Activated CD8-positive, alpha-beta memory T cell treated with anti-CD3 and anti-CD28 coated beads, Interleukin-2, amount 10 ng/mL, durations not matched to agents 7 days and 5 days (primary cell): ENCODE measurements at regions not wholly inside any gene's neighbourhood (a gene's known extent, or its start where the extent isn't known, plus 50 kb on each side); places are given as distances from the start of the nearest gene placed in this dataset.

Experiments used
- ATAC-seq: fragments of 150-1000 bp; cut with Tn5 transposase; one replicate; pipeline ENCODE4 v1.10.0; 2021; ENCODE audit warnings: moderate library complexity
- CTCF ChIA-PET: fragments of 350-600 bp; sonication (Branson Sonifier 250); formaldehyde crosslinking; loops from one replicate; lab custom pipeline; 2021; ENCODE audit warnings: antibody characterized with exemption; lab: Charles Lee
- DNase-seq: peaks from one replicate; pipeline ENCODE4 v3.0.0-alpha.2; 2020
- H3K27ac Mint-ChIP-seq: one replicate; pipeline ENCODE4 v1.8.0; 2021; ENCODE audit warnings: mild to moderate bottlenecking, mixed read lengths
- H3K27me3 Mint-ChIP-seq: one replicate; pipeline ENCODE4 v1.8.0; 2021; ENCODE audit warnings: mixed read lengths
- H3K36me3 Mint-ChIP-seq: one replicate; pipeline ENCODE4 v1.8.0; 2021; ENCODE audit warnings: mild to moderate bottlenecking, mixed read lengths
- H3K4me1 Mint-ChIP-seq: one replicate; pipeline ENCODE4 v1.8.0; 2021; ENCODE audit warnings: mixed read lengths
- H3K4me3 Mint-ChIP-seq: one replicate; pipeline ENCODE4 v1.8.0; 2021; ENCODE audit warnings: mild to moderate bottlenecking, moderate library complexity, mixed read lengths
- H3K9me3 Mint-ChIP-seq: one replicate; pipeline ENCODE4 v1.8.0; 2022; ENCODE audit warnings: low read depth, mixed read lengths

- H3K4me1 Mint-ChIP-seq: no peaks in the 10 kb centered on the region
- DNase-seq (no peak), ATAC-seq (no peak)
- no peak overlapping the region for H3K4me3 Mint-ChIP-seq
- H3K36me3 Mint-ChIP-seq: no peaks in the 10 kb centered on the region
- H3K9me3 Mint-ChIP-seq: peaks cover under 1% of the 10 kb centered on the region
- no peaks in the 10 kb centered on the region for H3K27me3 Mint-ChIP-seq
- H3K27ac Mint-ChIP-seq: no peak overlapping the region
- CTCF ChIA-PET: no interaction called here
Measured at GRCh38 chr4:164188236-164188635, 565.7 kb upstream of the SMIM31 start.

DNA sequence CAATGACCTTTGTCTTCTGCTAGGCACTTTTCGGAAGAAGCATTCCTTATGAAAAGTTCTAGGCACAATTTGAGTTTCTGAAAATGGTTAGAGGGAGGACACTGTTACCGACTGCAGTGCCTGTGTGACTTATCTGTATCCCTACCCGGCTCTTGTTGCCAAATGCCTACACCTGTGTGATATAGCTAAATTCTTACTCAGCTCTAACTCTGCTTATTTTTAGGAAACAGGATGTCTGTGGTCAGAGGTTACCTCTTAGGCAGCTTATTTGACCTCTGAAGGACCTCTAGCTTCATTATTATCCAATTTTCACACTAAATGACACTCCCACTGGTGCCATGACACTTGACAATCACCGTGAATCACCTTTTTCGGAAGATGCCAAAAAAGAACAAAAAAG is 561.1 kb upstream of the SMIM31 start:
- CTCF ChIA-PET: no interaction called here
- H3K36me3 Mint-ChIP-seq: no peaks in the 10 kb centered on the region
- H3K27me3 Mint-ChIP-seq: no peaks in the 10 kb centered on the region
- H3K9me3 Mint-ChIP-seq: peaks cover 2% of the 10 kb centered on the region
- ATAC-seq (no peak), DNase-seq (no peak)
- H3K4me3 Mint-ChIP-seq: no peak overlapping the region
- no peak overlapping the region for H3K27ac Mint-ChIP-seq
- H3K4me1 Mint-ChIP-seq: no peaks in the 10 kb centered on the region

DNA sequence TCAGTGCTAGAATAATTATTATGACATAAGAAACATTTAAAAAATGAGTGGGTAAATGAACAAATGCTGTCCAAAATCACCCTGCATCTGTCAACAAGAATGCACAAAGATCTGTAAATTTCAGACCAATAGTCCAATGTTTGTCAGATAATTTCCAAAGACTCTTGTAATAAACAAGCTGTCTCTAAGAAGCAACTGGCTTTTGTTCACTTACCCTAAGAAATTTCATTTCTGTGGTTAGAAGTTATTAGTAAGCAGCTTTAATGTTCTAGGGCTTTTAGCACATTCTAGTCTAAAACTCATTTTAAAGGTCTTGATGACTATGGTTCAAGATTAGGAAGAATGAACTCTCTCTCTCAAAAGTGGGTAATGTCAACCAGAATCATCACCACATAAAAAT is 560.3 kb upstream of the SMIM31 start:
- no peaks in the 10 kb centered on the region for H3K27me3 Mint-ChIP-seq
- H3K36me3 Mint-ChIP-seq: no peaks in the 10 kb centered on the region
- CTCF ChIA-PET: no interaction called here
- DNase-seq (no peak), ATAC-seq (no peak)
- H3K27ac Mint-ChIP-seq: no peak overlapping the region
- H3K4me1 Mint-ChIP-seq: no peaks in the 10 kb centered on the region
- peaks cover 5% of the 10 kb centered on the region for H3K9me3 Mint-ChIP-seq
- no peak overlapping the region for H3K4me3 Mint-ChIP-seq

- H3K4me1 Mint-ChIP-seq: no peaks in the 10 kb centered on the region
- H3K4me3 Mint-ChIP-seq: no peak overlapping the region
- no peak for DNase-seq
- no peak for ATAC-seq
- no peaks in the 10 kb centered on the region for H3K36me3 Mint-ChIP-seq
- CTCF ChIA-PET: no interaction called here
- no peaks in the 10 kb centered on the region for H3K27me3 Mint-ChIP-seq
- no peak overlapping the region for H3K27ac Mint-ChIP-seq
- H3K9me3 Mint-ChIP-seq: peaks cover 7% of the 10 kb centered on the region
Measured at GRCh38 chr4:164197556-164197955, 556.4 kb upstream of the SMIM31 start.

GRCh38 chr4:164203476-164203875 is 550.5 kb upstream of the SMIM31 start:
- CTCF ChIA-PET: no interaction called here
- H3K36me3 Mint-ChIP-seq: no peaks in the 10 kb centered on the region
- peaks cover 2% of the 10 kb centered on the region for H3K9me3 Mint-ChIP-seq
- no peak overlapping the region for H3K27ac Mint-ChIP-seq
- H3K4me3 Mint-ChIP-seq: no peak overlapping the region
- no peaks in the 10 kb centered on the region for H3K27me3 Mint-ChIP-seq
- ATAC-seq (no peak), DNase-seq (no peak)
- H3K4me1 Mint-ChIP-seq: no peaks in the 10 kb centered on the region

DNA sequence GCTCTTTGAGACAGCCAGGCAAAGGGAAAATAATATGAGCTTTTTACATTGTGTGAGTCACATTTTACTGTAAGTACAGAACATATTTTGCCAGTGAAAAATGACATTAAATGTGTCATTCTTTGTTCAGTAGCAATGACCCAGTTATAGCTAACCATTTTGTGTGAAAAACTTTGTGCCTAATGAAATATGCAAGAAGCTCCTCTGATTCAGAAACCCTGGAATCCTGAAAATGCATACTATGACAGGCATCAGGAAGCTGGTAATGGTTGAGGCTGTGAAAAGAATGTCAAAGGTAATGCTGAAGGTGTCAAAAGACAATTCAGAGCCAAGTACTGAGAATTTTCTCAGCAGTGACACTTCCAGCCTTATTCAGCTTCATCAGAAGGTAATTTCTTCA is 549.5 kb upstream of the SMIM31 start:
- no peaks in the 10 kb centered on the region for H3K36me3 Mint-ChIP-seq

DNA sequence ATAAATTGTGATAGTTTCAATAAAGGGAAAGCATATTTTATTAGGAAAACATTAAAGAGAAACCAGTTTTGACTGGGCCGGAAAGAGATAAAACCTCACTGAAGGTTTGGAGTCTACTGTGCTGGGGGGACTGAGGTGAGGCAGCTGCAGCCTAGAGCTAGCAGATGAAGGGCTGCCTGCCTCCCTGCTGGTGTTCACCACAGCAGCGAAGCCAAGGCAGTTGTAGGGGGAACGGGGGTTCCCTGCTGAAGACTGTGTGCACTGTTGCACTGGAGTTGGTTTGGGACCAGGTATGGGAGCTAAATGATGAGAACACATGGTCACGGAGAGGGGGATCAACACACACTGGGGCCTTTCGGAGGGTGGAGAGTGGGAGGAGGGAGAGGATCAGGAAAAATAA is 546.5 kb upstream of the SMIM31 start:
- Mint-ChIP-seq H3K36me3 (no peaks in the 10 kb centered on the region), H3K4me1 (no peaks in the 10 kb centered on the region), H3K27ac (no peak overlapping the region), H3K9me3 (no peaks in the 10 kb centered on the region), H3K27me3 (no peaks in the 10 kb centered on the region), H3K4me3 (no peak overlapping the region)
- CTCF ChIA-PET: no interaction called here
- no peak for ATAC-seq
- DNase-seq: no peak

More for the DNA sequence above, 549.5 kb upstream of the SMIM31 start:
- Mint-ChIP-seq H3K27me3 (no peaks in the 10 kb centered on the region), H3K4me1 (no peaks in the 10 kb centered on the region), H3K27ac (no peak overlapping the region), H3K9me3 (peaks cover 2% of the 10 kb centered on the region), H3K4me3 (no peak overlapping the region)
- CTCF ChIA-PET: no interaction called here
- no peak for DNase-seq
- ATAC-seq: no peak

DNA sequence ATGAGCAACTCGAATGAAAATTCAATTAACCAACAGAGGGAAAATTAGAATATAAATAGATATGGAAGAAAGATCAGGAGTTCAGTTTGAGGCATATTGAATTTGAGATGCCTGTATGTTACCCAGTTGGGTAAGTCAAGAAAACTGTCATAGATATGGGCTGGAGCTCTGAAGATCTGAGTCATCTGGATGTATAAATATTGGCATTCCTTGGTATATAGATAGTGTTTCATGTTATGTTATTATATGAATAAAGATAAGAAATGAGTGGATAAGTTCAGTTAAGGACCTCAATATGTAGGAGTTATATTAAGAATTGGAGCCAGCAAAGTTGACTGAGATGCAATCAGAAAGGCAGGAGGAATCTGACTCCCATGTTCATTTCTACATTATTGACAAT is 543.6 kb upstream of the SMIM31 start:
- no peaks in the 10 kb centered on the region for H3K36me3 Mint-ChIP-seq
- ATAC-seq: no peak
- no peak overlapping the region for H3K4me3 Mint-ChIP-seq
- H3K9me3 Mint-ChIP-seq: no peaks in the 10 kb centered on the region
- H3K27ac Mint-ChIP-seq: no peak overlapping the region
- no peaks in the 10 kb centered on the region for H3K27me3 Mint-ChIP-seq
- DNase-seq: no peak
- H3K4me1 Mint-ChIP-seq: no peaks in the 10 kb centered on the region
- CTCF ChIA-PET: no interaction called here

GRCh38 chr4:164212134-164212533 is 541.8 kb upstream of the SMIM31 start:
- Mint-ChIP-seq H3K36me3 (no peaks in the 10 kb centered on the region), H3K4me1 (no peaks in the 10 kb centered on the region), H3K9me3 (no peaks in the 10 kb centered on the region), H3K27ac (no peak overlapping the region), H3K27me3 (no peaks in the 10 kb centered on the region), H3K4me3 (no peak overlapping the region)
- CTCF ChIA-PET: no interaction called here
- ATAC-seq (no peak), DNase-seq (no peak)

DNA sequence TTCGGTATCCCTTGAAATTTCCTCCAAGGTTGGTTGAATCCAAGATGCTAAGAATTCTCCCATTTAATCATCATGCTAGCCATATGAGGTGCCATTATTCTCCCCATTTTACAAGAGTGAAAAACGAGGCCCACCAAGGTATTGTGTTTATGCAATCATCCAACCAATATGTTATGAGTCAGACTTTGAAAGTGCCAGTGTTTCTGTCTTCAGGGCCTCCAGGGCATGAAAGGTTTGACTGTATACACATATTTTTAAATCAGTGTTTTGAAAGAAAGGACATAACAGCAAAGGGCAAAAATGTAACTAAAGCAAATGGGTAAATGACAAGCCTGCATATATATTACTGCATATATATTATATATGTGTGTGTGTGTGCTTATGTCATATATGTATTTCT is 541.2 kb upstream of the SMIM31 start:
- no peak for DNase-seq
- CTCF ChIA-PET: no interaction called here

GRCh38 chr4:164215113-164215741 is 538.7 kb upstream of the SMIM31 start:
- H3K4me1 Mint-ChIP-seq: no peaks in the 10 kb centered on the region
- H3K4me3 Mint-ChIP-seq: no peak overlapping the region
- no peaks in the 10 kb centered on the region for H3K27me3 Mint-ChIP-seq
- DNase-seq (no peak), ATAC-seq (no peak)
- H3K9me3 Mint-ChIP-seq: peaks cover 2% of the 10 kb centered on the region
- CTCF ChIA-PET: no interaction called here
- no peak overlapping the region for H3K27ac Mint-ChIP-seq
- no peaks in the 10 kb centered on the region for H3K36me3 Mint-ChIP-seq

More for the DNA sequence above, 541.2 kb upstream of the SMIM31 start:
- Mint-ChIP-seq H3K36me3 (no peaks in the 10 kb centered on the region), H3K4me3 (no peak overlapping the region), H3K27me3 (no peaks in the 10 kb centered on the region), H3K27ac (no peak overlapping the region), H3K4me1 (no peaks in the 10 kb centered on the region), H3K9me3 (no peaks in the 10 kb centered on the region)
- no peak for ATAC-seq

DNA sequence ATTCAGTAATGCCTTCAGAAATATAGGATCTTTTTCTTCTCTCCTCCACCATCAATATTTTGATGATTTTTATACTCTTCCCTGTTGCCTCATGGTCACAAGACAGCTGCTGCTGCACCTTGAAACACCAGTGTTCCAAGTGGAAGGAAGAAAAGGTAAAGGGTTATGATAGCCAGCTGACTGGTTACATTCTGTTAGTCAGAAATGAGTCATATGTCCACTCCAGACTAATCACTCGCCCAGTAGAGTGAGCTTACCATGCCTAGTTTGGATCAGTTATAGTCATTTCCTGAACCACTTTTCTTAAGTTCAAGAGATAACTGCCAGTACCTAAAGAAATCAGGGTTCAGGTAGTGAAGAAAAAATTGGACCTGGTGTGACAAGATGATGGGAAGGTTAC is 532.3 kb upstream of the SMIM31 start:
- no peaks in the 10 kb centered on the region for H3K27me3 Mint-ChIP-seq

GRCh38 chr4:164224871-164225270 is 529.1 kb upstream of the SMIM31 start:
- no peaks in the 10 kb centered on the region for H3K4me1 Mint-ChIP-seq
- H3K9me3 Mint-ChIP-seq: no peaks in the 10 kb centered on the region
- ATAC-seq: no peak
- CTCF ChIA-PET: no interaction called here
- no peak overlapping the region for H3K27ac Mint-ChIP-seq
- no peak overlapping the region for H3K4me3 Mint-ChIP-seq
- DNase-seq: no peak
- no peaks in the 10 kb centered on the region for H3K36me3 Mint-ChIP-seq
- no peaks in the 10 kb centered on the region for H3K27me3 Mint-ChIP-seq

More for the DNA sequence above, 532.3 kb upstream of the SMIM31 start:
- DNase-seq (no peak), ATAC-seq (no peak)
- Mint-ChIP-seq H3K36me3 (no peaks in the 10 kb centered on the region), H3K9me3 (peaks cover 2% of the 10 kb centered on the region), H3K4me1 (no peaks in the 10 kb centered on the region), H3K4me3 (no peak overlapping the region), H3K27ac (no peak overlapping the region)
- CTCF ChIA-PET: no interaction called here

DNA sequence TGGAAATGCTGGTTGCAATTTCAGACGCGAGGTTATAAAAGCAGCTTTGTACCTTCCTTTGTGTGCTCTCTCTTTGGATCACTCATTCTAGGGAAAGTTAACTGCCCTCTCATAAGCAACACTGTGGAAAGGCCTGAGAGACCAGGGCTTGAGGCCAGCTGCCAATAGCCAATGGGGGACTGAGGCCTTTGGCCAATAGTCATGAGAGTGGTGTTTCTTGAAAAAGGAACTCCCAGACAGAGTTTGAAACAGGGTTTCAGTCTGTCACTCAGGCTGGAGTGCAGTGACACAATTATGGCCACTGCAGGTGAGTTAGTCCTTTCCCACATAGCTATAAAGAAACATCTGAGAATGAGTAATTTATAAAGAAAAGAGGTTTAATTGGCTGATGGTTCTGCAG is 524.7 kb upstream of the SMIM31 start:
- CTCF ChIA-PET: no interaction called here
- H3K9me3 Mint-ChIP-seq: peaks cover 2% of the 10 kb centered on the region
- H3K36me3 Mint-ChIP-seq: no peaks in the 10 kb centered on the region
- no peaks in the 10 kb centered on the region for H3K27me3 Mint-ChIP-seq
- ATAC-seq: no peak
- no peak overlapping the region for H3K4me3 Mint-ChIP-seq
- no peak for DNase-seq
- H3K4me1 Mint-ChIP-seq: no peaks in the 10 kb centered on the region
- H3K27ac Mint-ChIP-seq: no peak overlapping the region

- Mint-ChIP-seq H3K27ac (no peak overlapping the region), H3K9me3 (peaks cover 4% of the 10 kb centered on the region), H3K27me3 (no peaks in the 10 kb centered on the region), H3K36me3 (no peaks in the 10 kb centered on the region), H3K4me3 (no peak overlapping the region), H3K4me1 (no peaks in the 10 kb centered on the region)
- CTCF ChIA-PET: no interaction called here
- DNase-seq: no peak
- ATAC-seq: no peak
Measured at GRCh38 chr4:164239433-164239832, 514.5 kb upstream of the SMIM31 start.
